IMR-90 (cell line): ENCODE measurements at regions not wholly inside any gene's neighbourhood (a gene's known extent, or its start where the extent isn't known, plus 50 kb on each side); places are given as distances from the start of the nearest gene placed in this dataset.

Source experiments
- ATAC-seq: fragments of 200-7000 bp; cut with Tn5 transposase; 2 replicates; pipeline ENCODE4 v1.9.1; 2020; ENCODE audit warnings: low read depth, mild to moderate bottlenecking, moderate library complexity
- BruUV-seq: library from RNA; stranded (reverse); fragments of 400-500 nt; replicated peaks from 2 replicates; lab custom pipeline; 2021; lab: Mats Ljungman, UMichigan
- CTCF ChIA-PET: fragments of 300-600 bp; formaldehyde crosslinking; extraction: SDS; loops from one replicate; lab custom pipeline; 2021; ENCODE audit warnings: antibody characterized with exemption; lab: Yijun Ruan, JAX
- POLR2A ChIA-PET: fragments of 300-600 bp; sonication (Branson Sonifier 250); formaldehyde crosslinking; loops from one replicate; lab custom pipeline; 2022; ENCODE audit warnings: antibody characterized with exemption; ENCODE audit not compliant: unreplicated experiment; lab: Charles Lee
- DNase-seq: peaks from one replicate; pipeline ENCODE4 v3.0.0; 2013
- H2AFZ ChIP-seq: replicated peaks from 2 replicates; pipeline ENCODE3; 2013; ENCODE audit warnings: low read length, mild to moderate bottlenecking; ENCODE audit not compliant: poor library complexity
- H2AK5ac ChIP-seq: 2 replicates; pipeline ENCODE4 v1.6.1; 2013; ENCODE audit warnings: low read depth, low read length, inconsistent platforms
- H2AK9ac ChIP-seq: replicated peaks from 2 replicates; pipeline ENCODE3; 2013; ENCODE audit warnings: mild to moderate bottlenecking, low read depth, low read length, moderate library complexity; ENCODE audit not compliant: poor library complexity
- H2BK120ac ChIP-seq: 2 replicates; pipeline ENCODE4 v1.6.1; 2013; ENCODE audit warnings: low read depth, low read length, inconsistent platforms
- H2BK15ac ChIP-seq: 3 replicates; pipeline ENCODE4 v1.6.1; 2013; ENCODE audit warnings: low read depth, low read length, inconsistent platforms
- H2BK20ac ChIP-seq: 2 replicates; pipeline ENCODE4 v1.6.1; 2013; ENCODE audit warnings: low read depth, mild to moderate bottlenecking, inconsistent platforms, low read length, moderate library complexity
- H2BK5ac ChIP-seq: 2 replicates; pipeline ENCODE4 v1.6.1; 2013; ENCODE audit warnings: mild to moderate bottlenecking, low read depth, low read length, inconsistent platforms; ENCODE audit not compliant: poor library complexity, severe bottlenecking
- H3K14ac ChIP-seq: replicated peaks from 2 replicates; pipeline ENCODE4 v1.6.1; 2013; ENCODE audit warnings: low read depth, low read length, inconsistent platforms
- H3K18ac ChIP-seq: 2 replicates; pipeline ENCODE4 v1.6.1; 2013; ENCODE audit warnings: low read depth, low read length, control low read depth
- H3K23ac ChIP-seq: 2 replicates; pipeline ENCODE4 v1.6.1; 2013; ENCODE audit warnings: low read depth, low read length, inconsistent platforms
- H3K27ac ChIP-seq: 2 replicates; pipeline ENCODE4 v1.5.1; 2013; ENCODE audit warnings: mild to moderate bottlenecking, control low read depth, low read length; ENCODE audit not compliant: insufficient read depth
- H3K27me3 ChIP-seq: 2 replicates; pipeline ENCODE4 v1.6.1; 2013; ENCODE audit warnings: low read length; ENCODE audit not compliant: control insufficient read depth, insufficient read depth
- H3K36me3 ChIP-seq: 2 replicates; pipeline ENCODE4 v1.6.1; 2013; ENCODE audit warnings: low read length, mixed read lengths; ENCODE audit not compliant: control insufficient read depth, insufficient read depth
- H3K4ac ChIP-seq: 2 replicates; pipeline ENCODE4 v1.6.1; 2013; ENCODE audit warnings: low read depth, low read length, inconsistent platforms
- H3K4me1 ChIP-seq: 2 replicates; pipeline ENCODE4 v1.6.1; 2013; ENCODE audit warnings: low read length, mixed read lengths; ENCODE audit not compliant: control insufficient read depth, insufficient read depth
- H3K4me2 ChIP-seq: 2 replicates; pipeline ENCODE4 v1.6.1; 2013; ENCODE audit warnings: low read depth, mild to moderate bottlenecking, control low read depth, low read length, moderate library complexity
- H3K4me3 ChIP-seq: 2 replicates; pipeline ENCODE4 v1.5.1; 2013; ENCODE audit warnings: low read depth, mild to moderate bottlenecking, control low read depth, low read length, moderate library complexity; ENCODE audit not compliant: insufficient read depth
- H3K56ac ChIP-seq: 2 replicates; pipeline ENCODE4 v1.6.1; 2013; ENCODE audit warnings: low read length, inconsistent platforms; ENCODE audit not compliant: insufficient read depth; ENCODE audit errors: extremely low read depth
- H3K79me1 ChIP-seq, 2 experiments: 2 replicates each; pipeline ENCODE4 v1.6.1; 2013; ENCODE audit warnings: low read length in 2 of 2, inconsistent platforms in 1 of 2, low read depth in 1 of 2
- H3K9ac ChIP-seq: 2 replicates; pipeline ENCODE4 v1.6.1; 2013; ENCODE audit warnings: low read depth, low read length, control low read depth
- H3K9me1 ChIP-seq: 2 replicates; pipeline ENCODE4 v1.6.1; 2013; ENCODE audit warnings: low read length, inconsistent platforms; ENCODE audit not compliant: insufficient read depth
- H3K9me3 ChIP-seq: 2 replicates; pipeline ENCODE4 v1.6.1; 2013; ENCODE audit warnings: low read length; ENCODE audit not compliant: control insufficient read depth, insufficient read depth
- H4K20me1 ChIP-seq: 2 replicates; pipeline ENCODE4 v1.6.1; 2013; ENCODE audit warnings: low read length, inconsistent platforms; ENCODE audit not compliant: insufficient read depth
- H4K5ac ChIP-seq: 2 replicates; pipeline ENCODE4 v1.6.1; 2013; ENCODE audit warnings: mild to moderate bottlenecking, low read depth, low read length, control low read depth
- H4K8ac ChIP-seq, 2 experiments: 2 replicates each; pipeline ENCODE4 v1.6.1; 2013; ENCODE audit warnings: low read depth in 2 of 2, low read length in 2 of 2, control low read depth in 1 of 2, inconsistent platforms in 1 of 2
- H4K91ac ChIP-seq: 2 replicates; pipeline ENCODE4 v1.6.1; 2013; ENCODE audit warnings: low read depth, low read length, inconsistent platforms; ENCODE audit not compliant: insufficient read depth
- MAFK ChIP-seq: IDR thresholded peaks from 2 replicates; pipeline ENCODE4 v1.6.1; 2012; ENCODE audit warnings: low read depth, low read length, improper control_type of control experiment
- MAZ ChIP-seq: IDR thresholded peaks from 2 replicates; pipeline ENCODE4 v1.6.1; 2012; ENCODE audit warnings: low read depth, mild to moderate bottlenecking, low read length, improper control_type of control experiment, moderate library complexity, borderline replicate concordance
- RCOR1 ChIP-seq: IDR thresholded peaks from 2 replicates; pipeline ENCODE4 v1.6.1; 2012; ENCODE audit warnings: mild to moderate bottlenecking, low read length, improper control_type of control experiment; ENCODE audit not compliant: insufficient replicate concordance
- RFX5 ChIP-seq: IDR thresholded peaks from 2 replicates; pipeline ENCODE4 v1.8.0; 2012; ENCODE audit warnings: low read depth, mild to moderate bottlenecking, low read length, moderate library complexity
- SMC3 ChIP-seq: fragments of 150-350 bp; IDR thresholded peaks from 2 replicates; pipeline ENCODE4 v1.6.1; 2016; ENCODE audit warnings: low read depth, mild to moderate bottlenecking, antibody characterized with exemption, low read length, moderate library complexity
- WGBS, 2 experiments: methylation state at CpG; one replicate each; pipeline versions ENCODE4 v1.1.5 to v1.1.7; 2013; ENCODE audit warnings: missing lambda C conversion rate in 2 of 2; ENCODE audit not compliant: insufficient read length in 1 of 2; ENCODE audit errors: extremely low coverage in 2 of 2; 5-methylcytosine and 5-hydroxymethylcytosine counted together
- dilution Hi-C: fragments of 300-500 bp; cut with HindIII; formaldehyde crosslinking; loops from one replicate; pipeline ENCODE4 v1.14.3; 2018; ENCODE audit warnings: low sequenced_read_pairs; ENCODE audit not compliant: unreplicated experiment
- in situ Hi-C: fragments of 300-500 bp; cut with MboI; formaldehyde crosslinking; loops from 3 replicates; pipeline ENCODE4 v1.14.3; 2019; ENCODE audit warnings: low sequenced_read_pairs, inconsistent platforms, mixed read lengths
- intact Hi-C: fragments of 100-400 bp; cut with micrococcal nuclease; formaldehyde crosslinking; loops from 2 replicates; pipeline ENCODE4 v1.10.0; 2022
- TF ChIP-seq, protein P1 (sequence below): fragments of 150-350 bp; IDR thresholded peaks from 2 replicates; pipeline ENCODE4 v1.6.1; 2017; ENCODE audit warnings: mild to moderate bottlenecking, antibody characterized with exemption, low read length, low read depth

DNA sequence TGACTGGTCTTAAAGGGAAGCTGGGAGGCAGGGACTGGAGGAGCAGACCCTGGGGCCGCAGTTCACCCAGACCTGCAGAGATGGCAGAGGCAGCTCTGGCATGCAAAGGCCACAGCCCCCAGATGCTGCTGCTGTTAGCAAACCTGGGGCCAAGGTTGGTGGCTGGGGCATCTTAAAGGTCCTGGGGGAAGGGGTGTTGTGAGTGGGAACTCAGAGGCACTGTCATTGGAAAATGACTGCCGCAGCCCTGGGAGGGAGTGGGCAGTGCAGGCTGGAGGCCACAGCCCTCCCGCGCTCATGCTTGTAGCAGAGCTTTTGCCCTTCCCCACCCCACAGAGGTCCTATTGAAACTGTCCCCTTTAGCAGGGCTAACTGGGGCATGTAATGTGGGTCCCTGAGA lies 111.8 kb downstream of the CTTN start:
- no peak overlapping the region for H2AFZ ChIP-seq
- in situ Hi-C loops, result no loop called here
- peaks cover 3% of the 10 kb centered on the region; the same call in 1 of the 2 replicates for H3K27me3 ChIP-seq
- no CpG with 5 or more reads among the region's 4 CpGs for WGBS, 2 experiments
- H3K9me3 ChIP-seq, result peaks cover 3% of the 10 kb centered on the region
- dilution Hi-C loops, result no loop called here
- DNase-seq (no peak), ATAC-seq (no peak)
- no peak overlapping the region for H3K56ac ChIP-seq
- no peak overlapping the region for H3K4ac ChIP-seq
- no peak overlapping the region for H2BK5ac ChIP-seq
- H3K9me1 ChIP-seq, result no peaks in the 10 kb centered on the region
- H3K4me1 ChIP-seq, result no peaks in the 10 kb centered on the region
- no peak overlapping the region for H3K4me2 ChIP-seq
- intact Hi-C loops, result no loop called here
- H3K27ac ChIP-seq, result no peak overlapping the region
- H2AK9ac ChIP-seq, result no peak overlapping the region
- H2AK5ac ChIP-seq, result no peak overlapping the region
- no peak overlapping the region for H3K18ac ChIP-seq
- H2BK120ac ChIP-seq, result no peak overlapping the region
- ChIA-PET CTCF (no interaction called here), POLR2A (no interaction called here)
- no peak overlapping the region for H2BK20ac ChIP-seq
- H4K8ac ChIP-seq, result no peak overlapping the region
- H3K23ac ChIP-seq, result no peak overlapping the region
- no TSS peak for BruUV-seq
- H3K79me1 ChIP-seq, result no peaks in the 10 kb centered on the region
- no peak overlapping the region for H3K14ac ChIP-seq
- TF ChIP-seq SMC3 (no peak), RCOR1 (no peak), MAFK (no peak), MAZ (no peak), RFX5 (no peak)
- TF ChIP-seq, protein P1, sequence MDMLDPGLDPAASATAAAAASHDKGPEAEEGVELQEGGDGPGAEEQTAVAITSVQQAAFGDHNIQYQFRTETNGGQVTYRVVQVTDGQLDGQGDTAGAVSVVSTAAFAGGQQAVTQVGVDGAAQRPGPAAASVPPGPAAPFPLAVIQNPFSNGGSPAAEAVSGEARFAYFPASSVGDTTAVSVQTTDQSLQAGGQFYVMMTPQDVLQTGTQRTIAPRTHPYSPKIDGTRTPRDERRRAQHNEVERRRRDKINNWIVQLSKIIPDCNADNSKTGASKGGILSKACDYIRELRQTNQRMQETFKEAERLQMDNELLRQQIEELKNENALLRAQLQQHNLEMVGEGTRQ, result no peak
- H4K20me1 ChIP-seq, result no peaks in the 10 kb centered on the region; the same call in 1 of the 2 replicates
- no peak overlapping the region for H4K91ac ChIP-seq
- no peaks in the 10 kb centered on the region for H3K36me3 ChIP-seq
- H4K5ac ChIP-seq, result no peak overlapping the region
- H3K4me3 ChIP-seq, result no peak overlapping the region
- no peak overlapping the region for H2BK15ac ChIP-seq
- no peak overlapping the region for H3K9ac ChIP-seq
